NAMALWA (cell line): ENCODE measurements at regions not wholly inside any gene's neighbourhood (a gene's known extent, or its start where the extent isn't known, plus 50 kb on each side); places are given as distances from the start of the nearest gene placed in this dataset.
"Not testable (repeated sequence)": the region's sequence is repeated elsewhere in the genome, so short reads cannot be mapped to it uniquely, and the experiment has no call there.

Experiments used
- DNase-seq: peaks from one replicate; pipeline ENCODE4 v3.0.0-alpha.2; 2015; ENCODE audit warnings: low spot score

DNA sequence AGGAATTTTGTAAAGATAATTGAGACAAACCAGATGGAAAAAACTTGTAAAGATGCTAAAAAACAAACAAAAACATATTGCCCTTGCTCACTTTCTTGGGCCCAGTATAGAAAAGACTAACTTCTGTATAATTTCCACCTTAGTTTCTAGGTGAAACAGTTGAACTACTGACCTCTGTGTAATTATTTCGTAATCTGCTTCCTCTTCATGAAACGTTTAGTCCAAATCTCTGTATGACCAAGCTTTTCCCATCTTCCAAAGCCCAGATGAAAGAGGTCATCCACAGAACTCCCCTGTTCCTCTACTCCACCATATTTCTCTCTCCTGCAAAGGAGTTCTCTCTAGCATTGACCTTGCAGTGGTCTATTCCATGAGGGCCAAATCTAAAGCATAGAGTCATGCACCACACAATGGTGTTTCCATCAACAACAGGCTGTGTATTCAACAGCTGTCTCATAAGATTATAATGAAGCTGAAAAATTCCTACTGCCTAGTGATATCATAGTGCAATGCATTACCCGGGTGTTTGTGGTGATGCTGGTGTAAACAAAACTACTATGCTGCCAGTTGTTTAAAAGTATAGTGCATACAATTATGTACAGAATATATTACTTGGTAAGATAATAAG lies 647.6 kb downstream of the TNS3 start:
- DNase-seq, result no peak

DNA sequence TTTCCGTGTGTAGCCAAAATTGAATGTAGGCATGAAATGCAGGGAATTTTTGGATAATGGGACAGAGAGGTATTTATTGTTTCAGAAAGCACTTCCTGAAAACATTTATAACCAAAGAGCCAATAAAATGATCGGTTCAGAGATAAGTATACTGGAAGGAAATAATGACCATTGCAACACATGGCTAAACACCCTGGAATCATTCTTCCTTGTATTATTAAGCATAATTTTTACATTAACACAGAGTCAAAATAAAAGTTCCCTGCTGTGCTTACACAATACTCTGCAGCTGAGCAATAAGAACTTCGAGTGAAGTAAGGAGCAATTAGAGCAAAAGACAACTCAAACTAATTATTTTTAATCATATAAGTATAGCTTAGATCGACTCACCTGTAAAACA lies 648.3 kb downstream of the TNS3 start:
- no peak for DNase-seq

DNA sequence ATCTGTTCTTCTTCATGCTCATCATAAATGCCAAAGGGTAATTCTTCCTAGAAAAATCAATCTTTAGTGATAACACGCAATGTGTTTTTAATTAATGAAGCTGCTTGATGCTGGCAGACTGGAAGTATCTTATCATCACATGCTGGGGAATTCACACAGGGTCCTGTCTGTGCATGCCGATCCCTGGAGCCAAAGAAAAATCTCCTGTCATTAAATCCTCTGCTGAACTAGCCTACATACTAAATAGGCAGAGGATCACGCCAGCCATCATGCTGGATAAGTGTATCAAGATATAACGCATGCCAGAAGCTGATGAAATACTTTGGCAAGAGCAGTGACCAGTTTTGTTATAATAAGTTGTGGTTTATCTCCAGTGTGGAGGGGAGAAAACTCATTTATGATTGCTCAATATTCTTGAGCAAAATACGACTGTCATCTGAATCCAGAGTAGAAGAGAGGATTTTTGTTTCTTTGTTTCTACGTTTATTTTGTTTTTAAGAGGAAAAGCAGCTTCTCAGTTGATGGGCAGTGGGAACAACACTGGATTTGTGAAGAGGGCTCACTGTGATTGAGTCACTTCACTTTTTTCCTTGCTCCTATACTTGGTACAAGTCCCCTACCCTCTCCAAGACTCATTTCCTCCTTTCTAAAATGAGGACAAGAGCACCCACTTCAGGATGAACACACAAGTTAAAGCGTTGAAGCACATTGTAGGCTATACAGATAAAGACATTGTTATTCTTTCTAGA lies 649.1 kb downstream of the TNS3 start:
- no peak for DNase-seq

DNA sequence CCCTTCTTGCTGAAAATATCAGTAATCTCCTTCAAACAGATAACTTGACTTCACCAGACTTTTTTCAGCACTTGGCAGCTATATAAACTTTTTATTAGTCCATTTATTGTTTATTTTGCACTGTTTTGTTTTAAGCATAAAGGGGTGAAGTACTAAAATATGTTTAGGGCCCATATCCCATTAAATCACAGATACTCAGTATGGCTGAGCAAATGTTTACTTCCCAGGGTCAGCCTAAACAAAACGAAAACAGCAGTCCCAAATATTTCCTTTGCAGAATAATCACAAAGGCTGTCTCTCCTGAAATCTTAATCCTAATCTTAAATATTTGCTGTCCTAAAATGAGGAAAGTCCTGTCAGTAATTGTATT lies 649.6 kb downstream of the TNS3 start:
- no peak for DNase-seq

DNA sequence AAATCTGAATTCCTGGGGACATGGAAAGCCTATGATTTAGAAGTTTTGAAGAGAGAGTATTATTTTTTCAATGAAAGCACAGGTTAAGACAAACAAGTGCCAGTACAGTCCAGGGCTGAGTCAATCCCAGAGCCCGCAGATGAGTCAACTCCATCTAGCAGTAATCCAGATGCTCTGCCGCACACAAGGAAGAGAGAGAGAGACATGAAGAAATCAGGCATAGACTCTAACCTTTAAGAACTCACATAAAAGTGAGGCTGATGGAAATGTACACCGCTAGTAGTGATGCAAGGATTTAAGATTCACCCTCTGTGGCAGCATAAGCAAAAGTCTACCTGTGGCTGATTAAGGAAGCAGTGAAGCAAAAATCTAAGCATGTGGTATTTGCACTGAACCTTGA lies 651.5 kb downstream of the TNS3 start:
- no peak for DNase-seq

DNA sequence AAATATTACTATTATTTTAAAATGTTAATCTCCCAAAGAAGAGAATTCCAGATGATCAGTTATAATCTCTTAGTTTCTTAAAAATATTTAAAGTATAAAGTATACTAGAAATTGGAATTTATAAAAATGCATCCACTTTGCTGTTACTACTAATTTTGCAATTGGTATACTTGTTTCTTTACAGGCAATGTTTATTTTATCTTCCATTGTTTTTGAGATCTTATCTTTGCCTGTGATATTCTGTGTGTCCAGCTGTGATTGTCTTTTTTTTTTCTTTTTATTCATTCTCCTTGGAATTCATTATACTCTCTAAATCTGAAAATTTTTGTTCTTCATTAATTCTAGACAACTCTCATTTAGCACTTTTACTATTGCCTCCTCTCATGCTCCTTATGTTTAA lies 652.6 kb downstream of the TNS3 start:
- DNase-seq, result no peak

DNA sequence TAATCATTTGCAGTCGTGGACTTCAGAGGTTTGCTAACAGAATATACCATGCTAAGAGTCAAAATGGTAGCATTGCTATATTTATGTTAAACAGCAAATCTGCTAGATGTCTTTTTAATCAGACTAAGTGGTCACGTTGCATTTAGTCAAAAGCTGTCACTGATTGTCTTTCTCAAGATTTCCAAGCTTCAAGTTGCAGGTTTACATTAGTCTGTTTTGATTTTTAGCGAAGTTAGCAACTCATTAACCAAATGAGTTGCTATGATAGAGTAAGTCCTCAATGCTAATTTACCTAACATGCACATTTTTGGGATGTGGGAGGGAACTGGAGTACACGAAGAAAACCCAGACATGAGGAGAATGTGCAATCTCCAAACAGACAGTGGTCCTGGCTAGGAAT lies 653.2 kb downstream of the TNS3 start:
- no peak for DNase-seq

DNA sequence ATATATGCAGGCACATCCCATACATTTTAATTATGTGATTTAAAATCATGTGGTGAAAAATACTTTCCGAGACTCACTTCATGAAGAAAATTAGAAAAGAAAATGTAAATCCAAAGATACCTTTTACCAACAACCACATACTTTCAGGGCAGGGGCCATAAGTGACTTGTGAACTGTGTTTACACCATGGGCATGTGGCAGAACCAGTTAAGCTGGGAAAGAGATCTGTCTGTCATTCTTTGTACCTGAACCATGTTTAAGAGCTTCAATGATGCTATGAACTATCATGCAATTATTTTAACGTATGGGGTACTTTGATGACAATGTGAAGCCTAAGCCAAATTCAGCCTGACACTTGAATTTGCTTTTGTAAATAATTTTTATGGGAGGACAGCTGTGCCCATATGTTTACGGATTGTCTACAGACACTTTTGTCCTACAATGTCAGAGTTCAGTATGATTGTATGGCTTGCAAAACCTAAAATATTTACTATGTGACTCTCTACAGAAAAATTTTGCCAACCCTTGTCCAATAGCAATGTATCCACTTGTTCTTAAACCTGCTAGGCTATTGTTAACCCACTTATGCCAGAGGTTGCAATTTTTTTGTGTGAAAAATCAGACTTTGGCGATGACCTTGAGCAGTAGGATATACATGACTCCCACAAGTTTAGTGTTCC lies 654.6 kb downstream of the TNS3 start:
- no peak for DNase-seq

DNA sequence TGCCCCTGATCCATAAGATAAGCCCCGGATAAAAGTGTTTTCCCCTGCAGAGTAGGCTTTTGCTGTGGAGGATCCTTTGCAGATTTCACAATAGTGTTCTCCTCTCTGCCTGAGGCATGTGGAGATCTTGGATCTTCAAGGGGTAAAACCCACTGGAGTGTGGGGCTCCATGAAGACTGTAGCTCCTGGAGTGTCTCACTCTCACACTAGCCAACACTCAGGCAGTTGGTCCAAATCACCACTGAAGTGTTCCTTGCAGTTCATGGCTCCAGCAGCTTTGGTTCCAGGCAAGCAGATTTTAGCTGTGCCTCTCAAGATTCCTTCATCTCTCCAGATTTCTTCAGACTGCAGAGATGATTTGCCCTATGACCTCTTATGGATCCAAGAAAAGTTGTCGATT lies 665.3 kb downstream of the TNS3 start:
- DNase-seq, result no peak

DNA sequence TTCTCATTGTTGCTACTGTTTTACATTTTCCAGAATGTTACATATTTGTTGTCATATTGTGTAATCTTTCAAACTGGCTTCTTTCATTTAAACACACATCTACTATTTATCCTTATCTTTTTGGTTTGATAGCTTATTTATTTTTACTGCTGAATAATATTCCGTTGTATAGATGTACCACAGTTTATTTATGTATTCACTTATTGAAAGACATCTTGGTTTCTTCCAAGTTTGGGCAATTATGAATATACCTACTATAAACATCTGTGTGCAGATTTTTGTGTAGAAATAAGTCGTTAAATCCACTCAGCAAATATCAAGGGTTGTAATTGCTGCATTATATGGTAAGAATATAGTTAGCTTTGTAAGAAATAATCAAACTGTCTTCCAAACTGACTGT lies 669.2 kb downstream of the TNS3 start:
- DNase-seq, result no peak

DNA sequence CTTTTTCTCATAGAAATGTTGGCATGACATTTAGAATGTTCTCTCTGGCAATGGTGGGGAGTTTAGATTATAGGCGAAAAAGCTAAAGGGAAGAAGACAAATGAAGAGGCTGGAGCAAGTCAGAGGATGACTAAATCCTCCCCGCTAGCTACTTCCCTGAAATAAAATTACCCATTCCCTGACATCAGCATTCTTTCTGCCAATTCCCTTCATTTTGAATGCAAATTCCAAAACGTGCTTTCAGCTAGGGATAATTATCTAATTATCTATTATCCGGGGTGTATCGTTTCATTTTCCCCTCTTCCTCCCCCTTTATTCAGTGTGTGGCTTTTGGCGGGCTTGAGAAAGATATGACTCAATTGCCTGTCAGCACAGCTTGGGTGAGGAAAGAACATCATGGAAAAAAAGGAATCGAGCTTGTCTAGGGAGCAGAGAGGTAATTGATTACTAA lies 672.3 kb downstream of the TNS3 start:
- DNase-seq, result no peak

DNA sequence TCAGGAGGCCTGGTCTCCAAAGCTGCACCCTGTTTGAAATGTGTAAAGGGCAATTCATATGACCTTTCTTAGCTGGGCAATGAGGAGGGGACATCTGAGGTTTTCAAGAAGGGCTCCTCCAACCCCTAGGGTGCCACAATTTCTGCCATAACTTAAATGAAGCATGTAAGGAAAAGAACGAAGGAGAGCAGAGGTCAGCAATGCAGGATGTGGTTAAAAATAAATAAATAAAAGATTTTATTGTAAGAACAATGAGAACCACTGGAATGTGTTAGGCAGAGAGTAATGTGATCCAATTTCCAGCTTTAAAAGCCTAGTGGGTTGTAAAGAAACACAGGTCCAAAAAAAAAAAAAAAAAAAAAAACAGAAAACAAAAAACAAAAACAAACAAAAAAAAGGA lies 673.1 kb downstream of the TNS3 start:
- DNase-seq, result no peak

DNA sequence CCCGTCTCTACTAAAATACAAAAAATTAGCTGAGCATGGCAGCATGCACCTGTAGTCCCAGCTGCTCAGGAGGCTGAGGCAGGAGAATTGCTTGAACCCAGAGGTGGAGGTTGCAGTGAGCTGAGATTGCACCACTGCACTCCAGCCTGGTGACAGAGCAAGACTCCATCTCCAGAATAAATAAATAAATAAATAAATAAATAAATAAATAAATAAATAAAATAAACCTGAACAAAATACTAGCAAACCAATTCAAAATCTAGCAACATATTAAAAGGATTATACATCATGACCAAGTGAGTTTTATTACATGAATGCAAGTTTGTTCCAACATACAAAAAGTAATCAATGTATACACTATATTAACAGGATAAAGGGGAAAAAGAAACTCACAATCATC lies 677.4 kb downstream of the TNS3 start:
- not testable (repeated sequence) for DNase-seq

DNA sequence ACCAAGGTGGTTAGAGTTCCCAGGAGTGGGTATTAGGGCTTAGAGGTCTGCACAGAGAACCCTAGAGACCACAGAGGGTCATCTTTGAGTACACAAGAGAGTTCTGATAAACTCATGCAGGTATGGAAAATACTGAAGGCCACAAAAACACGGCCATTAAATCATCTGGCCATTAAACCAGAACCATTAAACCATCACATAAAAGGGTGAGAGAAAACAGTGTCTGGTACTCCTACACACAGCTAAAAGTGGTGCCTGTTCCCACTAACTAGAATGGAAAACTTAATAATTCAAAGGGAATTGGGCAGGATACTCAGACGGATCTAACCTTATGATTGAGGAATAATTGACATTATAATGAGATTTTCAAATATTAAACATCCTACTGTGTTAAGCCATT lies 679.4 kb downstream of the TNS3 start:
- no peak for DNase-seq

DNA sequence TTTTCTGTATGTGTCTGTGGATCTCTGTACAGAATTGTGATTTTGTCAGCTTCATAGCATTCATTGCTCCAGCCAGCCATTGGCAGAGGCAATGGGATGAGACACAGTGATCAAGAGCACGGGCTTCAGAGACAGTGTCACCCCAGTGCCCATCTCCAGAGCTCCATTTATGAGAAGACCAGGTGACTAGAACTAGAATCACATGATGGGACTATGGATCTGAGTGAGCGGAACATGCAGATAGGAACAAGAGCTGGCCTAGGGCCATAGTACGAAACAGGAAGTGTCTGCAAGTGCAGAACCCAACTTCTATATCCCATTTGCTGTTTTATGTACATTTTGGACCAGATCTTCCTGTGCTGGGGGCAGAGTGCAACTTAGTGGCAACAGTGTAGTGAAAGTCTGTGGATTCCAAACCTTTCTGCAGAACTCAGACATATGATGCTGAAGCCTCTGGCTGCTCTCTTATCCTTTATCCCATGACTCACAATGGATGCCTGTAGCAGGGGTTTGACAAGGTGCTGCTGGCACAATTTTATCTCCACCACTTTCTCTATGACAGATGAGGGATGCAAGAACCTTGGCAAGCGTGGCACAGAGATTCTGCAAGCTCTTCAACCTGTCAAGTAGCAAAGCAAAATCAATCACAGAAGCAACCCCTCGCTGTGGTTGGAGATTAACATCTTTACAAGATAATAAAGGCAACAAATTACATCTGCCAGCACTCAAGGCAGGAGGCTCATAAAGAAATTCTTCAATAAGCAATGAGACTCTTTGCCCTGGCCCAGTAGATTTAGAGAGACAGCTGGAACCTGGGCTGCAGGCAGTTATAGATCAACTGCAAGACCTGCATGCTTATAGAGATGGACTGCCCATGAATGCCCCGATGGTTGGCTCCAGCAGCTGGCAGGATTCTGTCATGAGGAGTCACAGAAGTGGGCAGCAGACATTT lies 681.3 kb downstream of the TNS3 start:
- no peak for DNase-seq

DNA sequence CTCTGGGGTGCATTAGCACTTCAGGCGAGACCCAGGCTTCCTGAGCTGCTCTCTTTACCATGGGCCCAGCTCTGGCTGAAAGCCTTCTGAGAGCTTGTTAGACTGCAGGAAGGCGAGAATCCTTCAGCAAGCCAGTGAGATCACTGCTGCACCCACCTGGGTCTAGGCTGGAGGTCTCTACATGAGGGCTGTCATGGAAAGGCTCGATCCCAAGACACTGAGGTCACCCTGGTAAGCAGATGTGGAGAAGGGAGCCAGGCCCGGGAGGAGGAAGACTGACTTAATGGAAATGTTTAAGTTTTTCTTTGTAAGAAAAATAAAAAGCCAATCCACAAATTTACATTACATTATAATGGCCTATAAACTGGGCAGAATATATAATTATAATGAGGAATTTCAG lies 684.5 kb downstream of the TNS3 start:
- no peak for DNase-seq

DNA sequence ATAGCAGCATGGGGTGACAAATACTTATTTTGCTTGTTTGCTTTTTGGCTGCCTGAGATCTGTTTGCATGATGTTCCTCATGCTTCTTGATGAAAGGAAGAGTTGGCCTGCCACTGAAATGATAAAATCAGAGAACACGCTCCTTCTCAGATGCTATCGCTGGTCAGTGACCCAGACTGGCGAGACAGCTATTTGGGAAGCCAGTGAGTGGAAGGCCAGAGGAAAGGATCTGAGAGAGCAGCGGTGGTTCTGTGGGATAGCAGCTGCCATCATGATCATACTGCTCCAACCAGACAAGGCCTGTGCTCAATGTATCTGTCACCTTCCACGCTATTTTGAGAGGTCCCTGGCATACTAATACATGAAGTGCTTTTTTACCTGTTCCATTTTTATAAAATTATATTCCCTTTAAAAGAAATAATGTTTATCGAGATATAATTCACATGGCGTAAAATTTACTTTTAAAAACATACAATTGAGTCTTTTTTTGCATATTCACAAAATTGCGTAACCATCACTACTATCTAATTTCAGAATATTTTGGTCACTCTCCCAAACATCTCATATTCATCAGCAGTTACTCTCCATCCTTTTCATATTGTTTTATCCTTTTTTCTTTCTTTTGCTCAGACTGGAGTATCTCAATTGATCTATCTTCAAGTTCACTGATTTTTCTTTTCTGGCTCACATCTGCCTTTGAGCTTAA lies 695.1 kb downstream of the TNS3 start:
- DNase-seq, result no peak

DNA sequence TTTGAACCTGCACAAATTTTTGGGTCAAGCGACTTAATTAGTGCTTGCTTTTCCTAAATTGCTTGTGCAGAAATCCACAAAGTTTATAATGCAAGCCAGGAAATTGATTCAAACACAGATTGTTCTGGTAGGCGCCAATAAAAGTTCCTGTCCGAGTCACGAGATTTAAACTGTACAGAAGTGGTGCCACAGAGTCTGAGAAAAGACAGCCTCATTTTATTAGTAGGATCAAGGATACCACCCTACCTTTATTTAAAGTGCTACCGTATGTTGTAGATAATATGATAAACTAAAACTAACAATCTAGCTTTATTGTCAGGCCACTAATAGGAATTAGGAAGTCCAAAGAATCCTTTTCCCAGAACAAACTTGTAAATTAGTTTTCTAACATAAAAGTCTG lies 696.7 kb downstream of the TNS3 start:
- DNase-seq, result no peak

DNA sequence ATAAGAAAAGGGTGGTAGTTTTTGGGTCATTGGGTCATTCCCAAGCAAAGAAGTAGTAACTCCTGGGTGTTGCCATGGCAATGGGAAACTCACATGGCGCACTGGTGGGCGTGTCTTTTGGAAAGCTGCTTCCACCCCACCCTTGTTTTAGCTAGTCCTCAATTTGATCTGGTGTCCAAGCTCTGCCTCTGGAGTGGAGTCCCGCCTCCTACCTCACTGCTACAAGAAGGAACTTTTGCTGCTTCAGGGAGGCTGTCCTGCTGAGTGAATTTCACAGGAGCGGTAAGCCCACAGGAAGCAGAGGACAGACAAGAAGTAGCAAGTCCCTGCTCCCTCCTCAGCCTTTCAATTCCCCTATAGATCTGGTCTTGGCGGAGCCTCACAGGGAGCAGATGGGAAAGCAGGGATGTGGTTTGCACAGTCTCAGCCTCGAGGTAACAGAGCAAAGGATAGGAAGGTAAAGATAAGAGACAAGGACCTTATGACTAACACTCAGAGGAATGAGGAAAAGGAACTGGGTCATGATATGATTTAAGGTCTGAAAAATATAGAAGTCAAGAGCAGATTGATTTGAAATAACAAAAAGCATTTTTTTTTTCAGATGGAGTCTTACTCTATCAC lies 700.3 kb downstream of the TNS3 start:
- DNase-seq, result no peak

DNA sequence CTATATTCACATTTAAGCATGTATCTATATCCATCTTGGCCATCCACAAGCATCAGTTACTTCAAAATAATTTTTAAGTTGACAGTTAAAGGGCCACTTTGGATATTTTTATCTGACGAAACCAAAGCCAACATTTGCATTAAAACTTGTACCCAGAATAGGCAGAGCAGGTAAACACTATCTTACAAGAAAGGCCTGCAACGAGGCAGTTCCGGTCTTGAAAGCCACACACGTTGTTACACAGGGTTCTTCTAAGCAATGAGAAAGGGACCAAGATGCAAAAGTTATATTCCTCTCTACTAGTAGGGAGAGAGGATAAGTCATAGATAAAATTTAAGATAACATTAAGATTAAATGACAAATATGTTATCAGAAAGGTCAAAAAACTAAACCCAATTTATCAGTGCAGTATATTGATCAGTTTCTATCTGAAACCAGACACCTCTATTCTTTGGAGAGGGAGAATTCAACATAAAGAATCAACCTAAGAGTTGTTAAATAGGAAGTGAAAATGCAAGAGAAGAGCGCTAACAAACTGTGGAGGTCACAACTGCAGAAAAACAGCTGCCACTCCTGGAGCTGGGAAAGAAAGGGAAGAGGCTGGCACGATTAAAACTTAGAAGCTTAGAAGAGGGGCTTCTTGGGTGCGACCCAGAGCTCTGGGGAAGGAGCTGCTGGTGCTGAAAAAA lies 701.3 kb downstream of the TNS3 start:
- no peak for DNase-seq

DNA sequence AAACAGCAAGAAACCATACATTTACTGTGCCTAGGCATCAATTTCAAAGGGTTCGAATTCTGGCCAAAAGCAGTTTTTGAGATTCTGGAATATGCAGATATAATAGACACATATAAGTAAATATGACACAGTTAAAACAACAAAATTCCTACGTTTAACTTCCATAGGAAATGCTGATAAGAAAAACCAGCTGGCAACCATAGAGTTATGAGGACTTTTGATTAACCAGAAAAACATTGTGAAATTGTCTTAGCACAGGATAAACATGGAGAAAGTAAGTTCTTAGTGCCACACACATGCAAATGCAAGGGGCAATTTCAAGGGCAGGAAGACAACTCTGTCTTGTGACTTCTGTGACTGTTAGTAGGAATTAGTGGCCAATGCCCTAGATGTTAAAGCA lies 702.1 kb downstream of the TNS3 start:
- DNase-seq, result no peak
